ENCODE measurements at regions not wholly inside any gene's neighbourhood (a gene's known extent, or its start where the extent isn't known, plus 50 kb on each side); places are given as distances from the start of the nearest gene placed in this dataset.

GRCh38 chr13:79749566-79749965 is 268.6 kb downstream of the NDFIP2 start:
- TF ChIP-seq CTCF (optimal IDR thresholded peaks at IDR 0.05 in 1 of 3, IDR thresholded peaks at IDR 0.05 in 1 of 3, conservative IDR thresholded peaks at IDR 0.05 in 1 of 3; ENCODE audit: extremely low read depth in 1 of 3, insufficient read depth in 2 of 3, low read length in 3 of 3) (no peak), EZH2 (IDR thresholded peaks at IDR 0.05; ENCODE audit: low read length) (no peak)

All from keratinocyte (primary cell).